AG09309 (cell line): ENCODE measurements at regions not wholly inside any gene's neighbourhood (a gene's known extent, or its start where the extent isn't known, plus 50 kb on each side); places are given as distances from the start of the nearest gene placed in this dataset.

Source experiments
- DNase-seq: peaks from one replicate; pipeline ENCODE4 v3.0.0-alpha.2; 2010; ENCODE audit warnings: low read depth
- H3K4me3 ChIP-seq: 2 replicates; pipeline ENCODE4 v1.5.1; 2011; ENCODE audit warnings: mild to moderate bottlenecking, low read depth, low read length, moderate library complexity; ENCODE audit not compliant: control insufficient read depth
- TF ChIP-seq, protein P1 (sequence below): IDR thresholded peaks from 2 replicates; pipeline ENCODE4 v1.5.1; 2011; ENCODE audit warnings: mild to moderate bottlenecking, low read depth, low read length, inconsistent platforms; ENCODE audit not compliant: insufficient read depth, control insufficient read depth; ENCODE audit errors: missing control alignments

DNA sequence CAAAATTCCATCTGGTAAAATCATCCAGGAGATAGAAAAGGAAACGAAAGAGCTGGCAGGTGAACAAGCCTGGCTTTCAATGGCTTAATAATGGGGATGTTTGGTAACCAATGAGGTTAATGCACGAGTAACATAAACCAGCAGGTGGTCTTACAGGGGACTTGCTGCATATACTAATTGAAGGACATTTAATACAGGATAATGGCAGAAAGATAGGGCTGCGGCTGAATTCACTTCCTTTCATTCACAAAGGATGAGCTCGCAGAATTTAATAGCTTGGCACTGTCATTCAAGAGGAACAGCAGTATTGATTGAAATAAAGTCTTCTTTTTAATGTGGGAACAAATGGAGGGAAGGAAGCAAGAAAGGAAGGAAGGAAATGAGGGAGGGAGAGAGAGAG lies 156.3 kb upstream of the RAI2 start:
- DNase-seq = no peak
- H3K4me3 ChIP-seq = no peak overlapping the region
- TF ChIP-seq, protein P1, sequence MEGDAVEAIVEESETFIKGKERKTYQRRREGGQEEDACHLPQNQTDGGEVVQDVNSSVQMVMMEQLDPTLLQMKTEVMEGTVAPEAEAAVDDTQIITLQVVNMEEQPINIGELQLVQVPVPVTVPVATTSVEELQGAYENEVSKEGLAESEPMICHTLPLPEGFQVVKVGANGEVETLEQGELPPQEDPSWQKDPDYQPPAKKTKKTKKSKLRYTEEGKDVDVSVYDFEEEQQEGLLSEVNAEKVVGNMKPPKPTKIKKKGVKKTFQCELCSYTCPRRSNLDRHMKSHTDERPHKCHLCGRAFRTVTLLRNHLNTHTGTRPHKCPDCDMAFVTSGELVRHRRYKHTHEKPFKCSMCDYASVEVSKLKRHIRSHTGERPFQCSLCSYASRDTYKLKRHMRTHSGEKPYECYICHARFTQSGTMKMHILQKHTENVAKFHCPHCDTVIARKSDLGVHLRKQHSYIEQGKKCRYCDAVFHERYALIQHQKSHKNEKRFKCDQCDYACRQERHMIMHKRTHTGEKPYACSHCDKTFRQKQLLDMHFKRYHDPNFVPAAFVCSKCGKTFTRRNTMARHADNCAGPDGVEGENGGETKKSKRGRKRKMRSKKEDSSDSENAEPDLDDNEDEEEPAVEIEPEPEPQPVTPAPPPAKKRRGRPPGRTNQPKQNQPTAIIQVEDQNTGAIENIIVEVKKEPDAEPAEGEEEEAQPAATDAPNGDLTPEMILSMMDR = no peak

DNA sequence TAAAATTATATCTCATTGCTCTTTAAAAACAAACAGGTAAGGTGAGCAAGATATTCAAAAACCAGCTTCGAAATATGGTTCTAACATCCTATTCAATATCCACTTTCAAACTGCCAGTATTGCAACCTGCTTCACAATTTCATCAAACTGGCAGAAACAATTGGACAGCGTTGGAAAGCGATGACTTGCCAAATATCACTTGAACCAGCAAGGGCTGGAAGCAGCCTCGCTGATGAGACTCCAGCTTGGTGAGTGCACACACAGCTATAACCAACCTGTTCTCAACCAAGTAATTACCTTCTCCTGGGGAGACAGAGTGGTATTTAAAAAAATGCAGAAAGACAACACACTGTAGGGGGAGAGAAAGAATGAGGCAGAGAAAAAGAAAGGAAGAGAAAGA lies 155.8 kb upstream of the RAI2 start:
- no peak for DNase-seq
- H3K4me3 ChIP-seq = no peak overlapping the region
- TF ChIP-seq, protein P1 = no peak

DNA sequence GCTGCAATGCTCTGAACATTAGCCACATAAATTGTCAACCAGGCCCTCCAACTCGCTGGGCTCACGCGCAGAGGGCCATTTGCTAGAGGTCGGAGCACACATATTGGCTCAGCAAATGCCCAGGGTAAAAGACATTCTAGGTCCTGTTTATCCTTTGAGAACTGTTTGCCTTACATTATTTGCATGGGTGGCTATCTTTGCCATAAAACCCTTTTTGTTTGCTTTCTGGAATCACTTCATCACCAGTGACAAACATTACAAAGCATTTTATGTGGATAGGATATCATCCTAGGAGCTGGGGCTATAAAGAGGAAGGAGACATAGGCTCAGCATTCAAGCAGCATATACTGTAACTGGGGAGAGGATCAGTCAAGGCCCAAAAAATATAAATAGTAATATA lies 149.2 kb upstream of the RAI2 start:
- H3K4me3 ChIP-seq = no peak overlapping the region
- TF ChIP-seq, protein P1 = no peak
- no peak for DNase-seq

DNA sequence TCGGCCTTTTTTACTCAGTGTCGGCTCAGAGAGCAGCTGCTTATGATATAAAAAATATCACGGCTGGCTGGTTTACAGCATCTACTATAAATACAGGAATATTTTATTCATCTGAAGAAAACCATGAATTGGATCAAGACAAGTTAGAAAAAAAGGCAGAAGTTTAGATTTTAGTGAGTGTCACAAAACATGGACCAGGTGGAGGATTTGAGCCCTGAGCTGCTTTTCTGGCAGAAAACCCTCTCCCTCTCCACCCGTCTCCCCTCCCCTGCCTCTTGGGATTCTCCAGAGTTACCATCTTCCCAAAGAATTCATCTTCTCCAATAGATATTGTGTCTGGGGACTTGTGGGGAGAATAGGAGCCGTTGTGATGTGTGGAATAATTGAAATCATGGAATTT lies 142.8 kb upstream of the RAI2 start:
- TF ChIP-seq, protein P1 = no peak
- no peak overlapping the region for H3K4me3 ChIP-seq
- no peak for DNase-seq

DNA sequence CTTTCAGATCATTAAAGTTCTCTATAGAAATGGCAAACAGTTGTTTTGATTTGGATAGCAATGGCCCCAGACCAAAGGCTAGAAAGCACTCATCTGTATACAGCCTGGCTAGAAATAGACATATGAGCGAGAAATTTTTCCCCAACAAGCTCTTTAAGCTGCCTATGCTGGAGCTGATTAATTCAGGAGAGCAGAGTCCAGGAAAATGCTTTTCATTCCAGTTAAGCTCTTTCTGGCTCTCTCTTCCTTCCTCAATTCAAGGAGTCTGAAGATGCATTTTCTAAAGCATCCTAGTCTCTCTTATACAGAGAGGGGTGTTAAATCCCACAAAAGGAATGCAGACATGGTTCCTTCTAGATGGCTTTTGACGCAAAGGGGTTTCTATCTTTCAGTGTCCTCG lies 141.7 kb upstream of the RAI2 start:
- DNase-seq = no peak
- no peak overlapping the region for H3K4me3 ChIP-seq
- TF ChIP-seq, protein P1 = no peak

DNA sequence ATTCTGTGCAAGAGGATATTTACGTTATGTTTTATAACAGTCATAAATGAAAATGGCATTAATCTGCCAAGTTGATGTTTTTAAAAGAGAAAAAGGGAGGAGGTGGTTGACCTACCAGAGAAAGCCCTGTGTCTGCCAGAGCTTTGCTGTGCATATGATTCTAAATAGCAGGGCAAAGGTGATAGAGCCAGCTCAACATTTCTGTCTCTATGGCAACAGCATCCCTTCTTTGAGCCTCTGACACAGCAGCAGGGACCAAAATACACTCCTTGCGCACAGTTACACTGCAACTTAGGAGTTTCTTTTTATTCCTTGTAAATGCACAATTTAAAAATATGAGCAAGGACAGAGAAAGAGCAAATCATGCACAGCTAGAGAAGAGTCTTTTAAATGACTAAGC lies 133.3 kb upstream of the RAI2 start:
- DNase-seq = no peak
- no peak overlapping the region for H3K4me3 ChIP-seq
- TF ChIP-seq, protein P1 = no peak

DNA sequence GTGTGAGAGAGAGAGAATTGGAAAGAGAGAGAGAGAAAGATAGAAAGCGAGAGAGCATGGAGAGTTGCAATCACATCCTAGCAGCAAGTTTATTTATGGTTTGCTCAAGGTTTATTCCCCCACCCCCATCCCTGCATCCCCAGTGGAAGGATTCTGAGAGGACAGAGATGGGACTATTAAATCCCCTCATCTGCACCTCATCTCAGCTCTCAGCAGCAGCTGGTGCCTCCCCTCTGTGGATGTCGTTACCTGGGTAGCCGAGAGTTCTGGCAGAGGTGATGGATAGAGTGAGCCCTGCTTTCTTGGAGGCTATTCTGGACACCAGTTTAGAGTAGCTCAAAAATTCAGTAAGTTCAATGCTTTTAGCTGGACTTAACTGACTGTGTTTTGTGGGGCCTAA lies 132.0 kb upstream of the RAI2 start:
- no peak overlapping the region for H3K4me3 ChIP-seq
- TF ChIP-seq, protein P1 = no peak
- no peak for DNase-seq
